Omental fat pad (tissue), 3 donors: ENCODE measurements at regions not wholly inside any gene's neighbourhood (a gene's known extent, or its start where the extent isn't known, plus 50 kb on each side); places are given as distances from the start of the nearest gene placed in this dataset.

Source experiments
- ATAC-seq: fragments of 150-250 bp; one replicate; pipeline ENCODE4 v1.9.1; 2016; ENCODE audit warnings: mild to moderate bottlenecking, moderate library complexity; ENCODE audit not compliant: low FRiP score
- DNase-seq: peaks from one replicate; pipeline ENCODE4 v3.0.0-alpha.2; 2019; ENCODE audit warnings: low spot score
- TF ChIP-seq, protein P1 (sequence below), 3 donors: fragments of 450-650 bp; IDR thresholded peaks; one replicate each; pipeline ENCODE4 v1.5.1; 2016 to 2017; ENCODE audit warnings: antibody characterized with exemption in 3 of 3, mild to moderate bottlenecking in 3 of 3, moderate library complexity in 2 of 3

DNA sequence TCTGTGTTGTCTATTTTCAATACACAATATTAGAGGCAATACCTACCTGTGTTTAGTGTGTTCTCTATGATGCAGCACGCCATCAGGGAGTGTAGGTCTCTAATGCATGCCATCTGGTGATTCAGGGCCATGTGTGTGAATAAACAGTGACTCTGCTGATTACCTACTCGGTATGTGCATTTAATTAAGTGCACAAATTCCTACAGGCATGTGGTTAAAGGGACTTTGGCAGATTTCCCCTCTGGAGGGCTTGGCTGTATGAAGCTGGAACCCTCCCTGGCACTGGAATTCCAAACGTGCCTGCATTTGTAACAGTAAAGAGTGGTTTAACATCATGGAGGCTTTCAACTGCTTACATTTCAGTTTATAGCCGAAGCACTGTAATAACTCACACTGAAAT is 401.5 kb upstream of the SASH1 start:
- ATAC-seq (no peak), DNase-seq (no peak)
- TF ChIP-seq, protein P1, sequence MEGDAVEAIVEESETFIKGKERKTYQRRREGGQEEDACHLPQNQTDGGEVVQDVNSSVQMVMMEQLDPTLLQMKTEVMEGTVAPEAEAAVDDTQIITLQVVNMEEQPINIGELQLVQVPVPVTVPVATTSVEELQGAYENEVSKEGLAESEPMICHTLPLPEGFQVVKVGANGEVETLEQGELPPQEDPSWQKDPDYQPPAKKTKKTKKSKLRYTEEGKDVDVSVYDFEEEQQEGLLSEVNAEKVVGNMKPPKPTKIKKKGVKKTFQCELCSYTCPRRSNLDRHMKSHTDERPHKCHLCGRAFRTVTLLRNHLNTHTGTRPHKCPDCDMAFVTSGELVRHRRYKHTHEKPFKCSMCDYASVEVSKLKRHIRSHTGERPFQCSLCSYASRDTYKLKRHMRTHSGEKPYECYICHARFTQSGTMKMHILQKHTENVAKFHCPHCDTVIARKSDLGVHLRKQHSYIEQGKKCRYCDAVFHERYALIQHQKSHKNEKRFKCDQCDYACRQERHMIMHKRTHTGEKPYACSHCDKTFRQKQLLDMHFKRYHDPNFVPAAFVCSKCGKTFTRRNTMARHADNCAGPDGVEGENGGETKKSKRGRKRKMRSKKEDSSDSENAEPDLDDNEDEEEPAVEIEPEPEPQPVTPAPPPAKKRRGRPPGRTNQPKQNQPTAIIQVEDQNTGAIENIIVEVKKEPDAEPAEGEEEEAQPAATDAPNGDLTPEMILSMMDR (IDR thresholded peaks at IDR 0.05), result no peak

DNA sequence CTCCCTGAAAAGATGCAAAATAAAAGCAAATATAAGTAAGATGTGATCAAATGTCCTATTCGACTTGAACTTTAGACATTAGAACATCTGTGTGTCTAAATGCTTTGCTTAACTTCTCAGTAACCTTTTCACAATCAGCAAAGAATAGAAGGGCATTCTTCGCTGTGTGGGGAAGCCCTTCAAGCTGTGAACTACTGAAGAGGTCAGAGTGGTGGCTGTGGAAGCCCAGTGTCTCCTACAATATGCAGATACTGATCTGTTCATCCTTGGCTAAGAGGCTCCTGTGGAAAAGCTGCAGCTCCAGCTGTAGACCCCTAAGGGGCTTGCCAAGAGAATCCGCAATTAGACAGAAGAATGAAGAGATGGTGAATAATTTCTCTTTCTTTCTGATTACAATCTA is 400.3 kb upstream of the SASH1 start:
- ATAC-seq (no peak), DNase-seq (no peak)
- TF ChIP-seq, protein P1 (IDR thresholded peaks at IDR 0.05), result no peak

DNA sequence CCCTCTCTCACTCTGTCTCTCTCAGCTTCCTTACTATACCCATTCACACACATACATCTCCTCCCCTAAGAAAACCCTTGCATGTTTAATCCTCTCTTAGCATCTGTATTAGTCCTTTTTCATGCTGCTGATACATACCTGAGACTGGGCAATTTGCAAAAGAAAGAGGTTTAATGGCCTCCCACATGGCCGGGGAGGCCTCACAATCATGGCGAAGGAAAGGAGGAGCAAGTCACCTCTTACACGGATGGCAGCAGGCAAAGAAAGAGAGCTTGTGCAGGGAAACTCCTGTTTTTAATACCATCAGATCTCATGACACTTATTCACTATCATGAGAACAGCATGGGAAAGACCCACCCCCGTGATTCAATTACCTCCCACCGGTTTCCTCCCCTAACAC is 398.5 kb upstream of the SASH1 start:
- TF ChIP-seq, protein P1 (IDR thresholded peaks at IDR 0.05), result no peak
- ATAC-seq (no peak), DNase-seq (no peak)

DNA sequence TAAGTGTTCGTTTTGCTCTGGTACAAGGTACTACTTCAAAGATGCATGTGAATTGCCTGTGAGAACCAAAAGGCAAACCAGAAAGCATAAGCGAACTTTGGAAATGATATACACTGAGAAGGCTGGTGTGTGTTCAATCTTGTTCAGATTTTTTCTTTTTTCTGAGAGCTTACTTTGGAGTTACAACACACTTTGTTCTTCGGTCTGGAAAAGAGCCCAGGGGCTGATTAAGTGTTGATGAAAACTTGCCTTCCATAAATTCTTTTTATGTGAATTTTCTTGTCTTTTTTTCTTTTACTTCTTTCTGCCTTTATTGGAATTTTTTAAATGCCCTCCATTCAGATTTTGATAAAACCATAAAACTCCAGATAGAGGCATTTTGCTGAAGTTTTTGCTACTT is 395.1 kb upstream of the SASH1 start:
- DNase-seq (no peak), ATAC-seq (peak; percentile 69)
- TF ChIP-seq, protein P1 (IDR thresholded peaks at IDR 0.05), result no peak

DNA sequence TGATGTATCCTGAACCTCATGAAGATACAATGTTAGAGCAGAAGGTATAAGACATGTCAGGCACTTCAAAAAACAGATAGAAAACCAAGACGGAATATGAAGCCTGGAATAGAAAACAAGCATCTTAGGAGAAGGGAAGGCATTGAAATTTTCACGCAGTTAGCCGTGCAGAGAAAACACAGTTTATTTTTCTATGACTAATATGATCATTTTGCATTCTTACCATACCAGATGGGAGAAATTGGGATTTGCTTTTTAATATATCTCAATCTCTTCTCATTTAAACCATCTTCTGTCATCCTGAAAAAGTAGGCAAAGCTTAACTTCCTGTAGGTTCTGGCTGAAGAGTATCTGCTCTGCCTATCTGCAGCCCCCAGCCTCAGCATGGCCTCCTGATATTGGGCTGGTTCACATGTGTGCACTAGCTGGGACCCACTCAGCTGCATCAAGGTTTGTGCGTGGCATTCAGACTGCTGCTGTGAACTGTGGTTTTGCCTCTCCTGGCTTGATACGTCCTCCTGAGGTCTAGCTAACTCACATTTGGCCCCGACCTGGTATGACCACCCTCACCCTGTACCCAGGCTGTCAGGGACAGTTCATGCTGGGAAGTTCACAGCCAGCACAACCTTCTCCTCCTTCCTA is 392.5 kb upstream of the SASH1 start:
- ATAC-seq (no peak), DNase-seq (no peak)
- TF ChIP-seq, protein P1 (IDR thresholded peaks at IDR 0.05), result no peak

DNA sequence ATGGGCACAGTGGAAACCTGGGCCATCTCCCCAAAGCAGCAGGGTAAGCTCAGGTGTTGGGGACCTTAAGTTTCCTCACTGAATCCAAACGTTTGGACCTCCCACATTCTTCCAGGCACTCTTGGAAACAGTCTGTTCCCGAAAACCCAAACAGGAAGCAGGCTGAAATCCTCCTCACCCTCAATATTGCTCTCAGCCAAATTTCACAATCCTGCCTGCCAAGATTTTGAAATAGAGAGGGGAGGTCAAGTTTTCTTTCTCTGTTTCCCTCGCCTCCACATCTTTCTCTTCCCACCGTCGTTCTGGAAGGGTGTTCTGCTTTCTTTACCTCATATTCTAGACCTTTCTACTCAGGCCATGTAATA is 392.0 kb upstream of the SASH1 start:
- TF ChIP-seq, protein P1 (IDR thresholded peaks at IDR 0.05), result no peak
- ATAC-seq (peak; percentile 86), DNase-seq (no peak)

DNA sequence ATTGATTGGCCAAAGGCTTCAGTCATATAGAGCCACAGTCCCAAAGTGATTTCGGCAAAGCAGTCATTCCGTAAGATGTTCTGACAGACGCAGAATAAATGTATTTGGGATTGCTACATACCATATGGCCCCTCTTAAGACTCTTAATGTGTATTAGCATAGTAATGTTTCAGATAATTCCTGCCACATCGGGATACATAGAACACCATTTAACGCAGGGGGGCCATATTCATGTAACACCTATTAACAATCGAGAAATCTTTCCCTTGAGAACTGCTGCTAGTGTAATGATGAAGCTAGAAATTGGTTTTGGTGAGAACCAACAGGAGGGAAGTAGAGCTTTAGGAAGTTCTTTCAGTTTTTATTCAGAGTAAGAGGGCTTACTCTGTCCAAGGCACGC is 390.9 kb upstream of the SASH1 start:
- ATAC-seq, result no peak
- no peak for DNase-seq
- TF ChIP-seq, protein P1 (IDR thresholded peaks at IDR 0.05), result no peak
